A673 (cell line): ENCODE measurements at regions not wholly inside any gene's neighbourhood (a gene's known extent, or its start where the extent isn't known, plus 50 kb on each side); places are given as distances from the start of the nearest gene placed in this dataset.

Experiments used
- BruUV-seq: library from RNA; stranded (reverse); fragments of 400-500 nt; replicated peaks from 2 replicates; lab custom pipeline; 2021; lab: Mats Ljungman, UMichigan
- CTCF ChIA-PET: fragments of 300-600 bp; sonication (Branson Sonifier 250); formaldehyde crosslinking; loops from one replicate; lab custom pipeline; 2022; ENCODE audit warnings: antibody characterized with exemption; lab: Charles Lee
- POLR2A ChIA-PET: fragments of 300-600 bp; sonication (Branson Sonifier 250); formaldehyde crosslinking; loops from one replicate; lab custom pipeline; 2022; ENCODE audit warnings: antibody characterized with exemption; ENCODE audit not compliant: low non-redundant PET; lab: Charles Lee
- DNase-seq: peaks from one replicate; pipeline ENCODE4 v3.0.0-alpha.2; 2015; ENCODE audit warnings: low spot score
- H3K27ac ChIP-seq: fragments of 200-600 bp; sonication (generic); 2 replicates; pipeline ENCODE4 v1.5.1; 2016; ENCODE audit warnings: mixed run types, low read depth, mild to moderate bottlenecking, mixed read lengths, antibody characterized with exemption, low read length; ENCODE audit not compliant: poor library complexity, severe bottlenecking
- H3K27me3 ChIP-seq: fragments of 200-600 bp; sonication (generic); replicated peaks from 2 replicates; pipeline ENCODE4 v1.6.1; 2017; ENCODE audit warnings: mixed run types, low read depth, mild to moderate bottlenecking, mixed read lengths, antibody characterized with exemption, low read length; ENCODE audit not compliant: insufficient read depth, poor library complexity
- H3K36me3 ChIP-seq: fragments of 200-600 bp; sonication (generic); 2 replicates; pipeline ENCODE4 v1.6.1; 2016; ENCODE audit warnings: mixed run types, mild to moderate bottlenecking, mixed read lengths, antibody characterized with exemption, low read length; ENCODE audit not compliant: insufficient read depth, poor library complexity, severe bottlenecking
- H3K4me1 ChIP-seq: fragments of 200-600 bp; sonication (generic); 2 replicates; pipeline ENCODE4 v1.6.1; 2017; ENCODE audit warnings: mixed run types, mild to moderate bottlenecking, mixed read lengths, antibody characterized with exemption, low read length; ENCODE audit not compliant: insufficient read depth, poor library complexity, severe bottlenecking
- H3K4me3 ChIP-seq: fragments of 200-600 bp; sonication (generic); 2 replicates; pipeline ENCODE4 v1.5.1; 2016; ENCODE audit warnings: low read depth, mixed run types, mild to moderate bottlenecking, mixed read lengths, low read length; ENCODE audit not compliant: poor library complexity, severe bottlenecking
- H3K9me3 ChIP-seq: fragments of 200-600 bp; sonication (generic); 2 replicates; pipeline ENCODE4 v1.6.1; 2016; ENCODE audit warnings: mixed run types, low read depth, mild to moderate bottlenecking, mixed read lengths, antibody characterized with exemption, low read length; ENCODE audit not compliant: poor library complexity, severe bottlenecking
- EZH2 ChIP-seq: fragments of 200-600 bp; sonication (generic); IDR thresholded peaks from 2 replicates; pipeline ENCODE4 v1.6.1; 2017; ENCODE audit warnings: borderline replicate concordance, low read depth, mild to moderate bottlenecking, mixed read lengths, antibody characterized with exemption, low read length; ENCODE audit not compliant: poor library complexity, severe bottlenecking
- intact Hi-C: fragments of 100-400 bp; cut with micrococcal nuclease; formaldehyde crosslinking; loops from one replicate; pipeline ENCODE4 v1.10.0; 2022; ENCODE audit not compliant: unreplicated experiment
- TF ChIP-seq, protein P1 (sequence below): fragments of 300-800, 200-600 bp; sonication (generic); conservative IDR thresholded peaks from 2 replicates; pipeline ENCODE4 v1.5.1; 2017; ENCODE audit warnings: low read depth, mild to moderate bottlenecking, antibody characterized with exemption, low read length, moderate library complexity, mixed read lengths

DNA sequence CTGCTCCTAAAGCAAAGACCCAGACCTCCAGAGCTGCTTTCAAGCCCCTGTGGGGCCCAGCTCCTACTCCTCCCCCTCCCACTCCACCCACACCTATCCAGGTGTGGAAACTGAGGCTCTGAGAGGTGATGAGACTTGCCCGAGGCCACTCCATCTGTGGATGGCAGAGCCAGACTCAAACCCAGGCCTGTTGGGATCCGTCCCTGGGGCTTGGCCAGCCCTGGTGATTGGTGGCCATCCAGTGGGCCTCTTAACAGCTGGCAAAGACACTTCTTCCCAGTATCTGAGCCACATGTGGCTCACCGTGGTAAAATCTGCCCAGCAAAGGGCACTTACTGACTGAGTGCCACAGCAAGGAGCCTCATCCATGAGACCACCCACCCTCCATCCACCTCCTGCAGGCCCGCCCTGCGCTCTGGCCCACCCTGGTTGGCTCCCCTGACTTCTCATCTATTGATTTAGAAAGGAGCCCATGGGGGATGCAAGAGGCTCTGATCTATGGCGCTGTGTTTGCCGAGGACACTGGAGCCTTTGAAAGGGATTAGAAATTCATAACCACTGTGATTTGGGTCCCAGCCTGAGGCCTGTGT is 398.5 kb downstream of the PTPRU start:
- Histone ChIP-seq H3K36me3 (no peaks in the 10 kb centered on the region), H3K27me3 (no peaks in the 10 kb centered on the region), H3K27ac (no peak overlapping the region), H3K4me1 (no peaks in the 10 kb centered on the region), H3K9me3 (no peaks in the 10 kb centered on the region), H3K4me3 (no peak overlapping the region)
- ChIA-PET POLR2A (no interaction called here), CTCF (no interaction called here)
- TF ChIP-seq, protein P1, sequence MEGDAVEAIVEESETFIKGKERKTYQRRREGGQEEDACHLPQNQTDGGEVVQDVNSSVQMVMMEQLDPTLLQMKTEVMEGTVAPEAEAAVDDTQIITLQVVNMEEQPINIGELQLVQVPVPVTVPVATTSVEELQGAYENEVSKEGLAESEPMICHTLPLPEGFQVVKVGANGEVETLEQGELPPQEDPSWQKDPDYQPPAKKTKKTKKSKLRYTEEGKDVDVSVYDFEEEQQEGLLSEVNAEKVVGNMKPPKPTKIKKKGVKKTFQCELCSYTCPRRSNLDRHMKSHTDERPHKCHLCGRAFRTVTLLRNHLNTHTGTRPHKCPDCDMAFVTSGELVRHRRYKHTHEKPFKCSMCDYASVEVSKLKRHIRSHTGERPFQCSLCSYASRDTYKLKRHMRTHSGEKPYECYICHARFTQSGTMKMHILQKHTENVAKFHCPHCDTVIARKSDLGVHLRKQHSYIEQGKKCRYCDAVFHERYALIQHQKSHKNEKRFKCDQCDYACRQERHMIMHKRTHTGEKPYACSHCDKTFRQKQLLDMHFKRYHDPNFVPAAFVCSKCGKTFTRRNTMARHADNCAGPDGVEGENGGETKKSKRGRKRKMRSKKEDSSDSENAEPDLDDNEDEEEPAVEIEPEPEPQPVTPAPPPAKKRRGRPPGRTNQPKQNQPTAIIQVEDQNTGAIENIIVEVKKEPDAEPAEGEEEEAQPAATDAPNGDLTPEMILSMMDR: no peak
- no peak for TF ChIP-seq EZH2
- intact Hi-C loops: no loop called here
- no TSS peak for BruUV-seq
- no peak for DNase-seq

GRCh38 chr1:29634324-29634723 is 398.0 kb downstream of the PTPRU start:
- H3K27ac ChIP-seq: no peak overlapping the region
- no TSS peak for BruUV-seq
- H3K36me3 ChIP-seq: no peaks in the 10 kb centered on the region

DNA sequence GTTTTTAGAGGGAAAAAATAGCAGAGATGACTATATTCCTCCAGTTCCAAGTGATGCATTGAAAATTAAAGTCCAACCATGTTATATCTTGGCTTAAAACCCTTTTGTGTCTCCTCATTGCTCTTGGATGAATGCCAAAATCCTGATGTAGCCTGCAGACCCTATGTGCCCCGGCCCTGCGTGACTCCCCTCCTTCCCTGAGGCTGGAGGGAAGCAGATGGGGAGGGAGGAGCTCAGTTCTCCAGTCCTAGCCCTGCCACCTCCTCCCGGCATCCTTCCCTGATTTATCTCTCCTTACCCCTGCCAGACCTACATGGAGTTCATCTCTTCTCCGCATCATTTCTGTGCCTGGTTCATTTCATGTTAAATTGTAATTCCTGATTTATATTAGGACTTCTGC is 397.4 kb downstream of the PTPRU start:
- ChIA-PET POLR2A (no interaction called here), CTCF (no interaction called here)
- no peaks in the 10 kb centered on the region for H3K36me3 ChIP-seq
- TF ChIP-seq, protein P1: no peak
- no peak for TF ChIP-seq EZH2
- H3K9me3 ChIP-seq: no peaks in the 10 kb centered on the region
- H3K27me3 ChIP-seq: no peaks in the 10 kb centered on the region
- no peaks in the 10 kb centered on the region for H3K4me1 ChIP-seq
- intact Hi-C loops: no loop called here
- BruUV-seq: no TSS peak
- DNase-seq: no peak
- H3K4me3 ChIP-seq: no peak overlapping the region
- H3K27ac ChIP-seq: no peak overlapping the region

More at GRCh38 chr1:29634324-29634723, 398.0 kb downstream of the PTPRU start:
- DNase-seq: no peak
- Histone ChIP-seq H3K4me3 (no peak overlapping the region), H3K9me3 (no peaks in the 10 kb centered on the region), H3K4me1 (no peaks in the 10 kb centered on the region), H3K27me3 (no peaks in the 10 kb centered on the region)
- ChIA-PET POLR2A (no interaction called here), CTCF (no interaction called here)
- TF ChIP-seq, protein P1: no peak
- no peak for TF ChIP-seq EZH2
- intact Hi-C loops: no loop called here
